GM23338 (cell line): ENCODE measurements at regions not wholly inside any gene's neighbourhood (a gene's known extent, or its start where the extent isn't known, plus 50 kb on each side); places are given as distances from the start of the nearest gene placed in this dataset.
"Not testable (repeated sequence)": the region's sequence is repeated elsewhere in the genome, so short reads cannot be mapped to it uniquely, and the experiment has no call there.

ENCODE experiments used
- CTCF ChIP-seq, 2 experiments: fragments of 200-600 bp in 1 of 2; sonication (generic) in 1 of 2; conservative IDR thresholded peaks; 2 replicates each; pipeline versions ENCODE4 v1.5.1 to v1.6.1; 2016 to 2017; ENCODE audit warnings: antibody characterized with exemption in 2 of 2, low read depth in 2 of 2, mild to moderate bottlenecking in 2 of 2, moderate library complexity in 1 of 2
- EZH2 ChIP-seq: fragments of 200-600 bp; sonication (generic); IDR thresholded peaks from one replicate; pipeline ENCODE4 v1.8.0; 2017; ENCODE audit warnings: antibody characterized with exemption, mild to moderate bottlenecking, low read depth; ENCODE audit not compliant: unreplicated experiment
- EZH2phosphoT487 ChIP-seq: fragments of 200-600 bp; sonication (generic); IDR thresholded peaks from one replicate; pipeline ENCODE4 v1.8.1; 2018; ENCODE audit warnings: antibody characterized with exemption; ENCODE audit not compliant: unreplicated experiment
- POLR2AphosphoS5 ChIP-seq: IDR thresholded peaks from 2 replicates; pipeline ENCODE4 v1.6.1; 2016; ENCODE audit warnings: antibody characterized with exemption, low read depth
- REST ChIP-seq: IDR thresholded peaks from one replicate; pipeline ENCODE4 v1.6.1; 2018; ENCODE audit warnings: antibody characterized with exemption; ENCODE audit not compliant: unreplicated experiment

DNA sequence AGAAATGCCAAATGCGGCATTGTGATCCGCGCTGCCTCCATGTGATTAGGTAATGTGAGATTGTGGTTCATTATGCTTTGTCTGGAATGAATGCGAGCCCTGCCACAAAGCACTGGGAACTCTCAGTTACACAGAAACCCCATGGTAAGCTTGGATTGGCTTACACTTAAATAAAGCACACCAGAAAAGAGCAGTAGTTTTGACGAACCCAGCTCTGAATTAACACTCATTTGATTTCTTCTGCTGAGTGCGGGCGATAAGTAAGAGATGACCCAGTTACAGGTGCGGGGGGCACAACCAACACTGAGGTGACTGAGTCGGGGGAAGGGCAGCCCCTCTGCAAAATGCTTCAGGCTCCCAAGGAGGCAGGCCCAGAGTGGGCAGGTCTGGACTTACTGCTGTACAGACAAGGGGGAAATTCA is 56.3 kb downstream of the RNU1-4 start:
- not testable (repeated sequence) for TF ChIP-seq CTCF (conservative IDR thresholded peaks at IDR 0.05; ENCODE audit: low read depth in 2 of 2); POLR2AphosphoS5; EZH2; EZH2phosphoT487; REST
